Pancreas (tissue), 10 donors: ENCODE measurements at regions not wholly inside any gene's neighbourhood (a gene's known extent, or its start where the extent isn't known, plus 50 kb on each side); places are given as distances from the start of the nearest gene placed in this dataset.

Experiments
- ATAC-seq, 4 donors: fragments of 200-7000 bp; cut with Tn5 transposase; one replicate each; pipeline versions ENCODE4 v1.8.0 to v1.9.1; 2020; ENCODE audit warnings: mild to moderate bottlenecking in 4 of 4, moderate library complexity in 4 of 4
- DNase-seq, 6 donors: peaks; one replicate each; pipeline ENCODE4 v3.0.0-alpha.2; 2020
- FAIRE-seq: peaks from 2 replicates; lab custom pipeline; 2012; peaks lifted over from hg19 to GRCh38; lab: Jason Lieb, UNC
- H3K27ac ChIP-seq, 4 donors: fragments of 200-600 bp; sonication (generic); 1 replicate in 3 of 4; 2 replicates in 1 of 4; pipeline versions ENCODE4 v1.5.0 to v1.8.0; 2020
- H3K27me3 ChIP-seq, 4 donors: fragments of 200-600 bp; one replicate each; pipeline ENCODE4 v1.8.0; 2021
- H3K36me3 ChIP-seq, 3 donors: fragments of 200-600 bp; sonication (generic) in 1 of 3; one replicate each; pipeline versions ENCODE4 v1.5.0 to v1.8.0; 2020 to 2021
- H3K4me1 ChIP-seq, 3 donors: fragments of 200-600 bp; one replicate each; pipeline ENCODE4 v1.8.0; 2021
- H3K4me3 ChIP-seq, 4 donors: fragments of 200-600 bp; sonication (generic) in 2 of 4; one replicate each; pipeline versions ENCODE4 v1.5.0 to v1.8.0; 2020 to 2021
- H3K9me3 ChIP-seq, 4 donors: fragments of 200-600 bp; one replicate each; pipeline ENCODE4 v1.8.0; 2021
- CTCF ChIP-seq, 4 donors: fragments of 200-600 bp; sonication (generic) in 3 of 4; IDR thresholded peaks; one replicate each; pipeline versions ENCODE4 v1.5.0 to v1.8.0; 2021; ENCODE audit warnings: antibody characterized with exemption in 4 of 4
- WGBS, 2 donors: extraction: QIAGEN DNeasy Blood & Tissue Kit; methylation state at CpG; one replicate each; pipeline ENCODE4 v1.1.7; 2013; 5-methylcytosine and 5-hydroxymethylcytosine counted together
- intact Hi-C, 3 donors: fragments of 100-400 bp; cut with DNase I; formaldehyde crosslinking; loops; one replicate each; pipeline versions ENCODE4 v1.11.1 to v1.14.2; 2022
- microRNA-seq, 2 donors: library from miRNA; unstranded; fragments of <30 nt; microRNA quantifications; one replicate each; pipeline versions ENCODE4 to v1.1.0, GENCODE V29; 2019 to 2020
- donor health status: healthy with polysubstance abuse.
- donor health status: DM: no; HTN: no; CAD: no; lungs with moderate emphysema.
- donor health status: DM: no; HTN: no; CAD: no.
- donor health status: control.
- donor health status: control.
- donor health status: Bipolar disorder and iron deficiency.
- donor health status: DM: yes; HTN: yes; CAD: no.
- donor health status: DM: no; HTN: no; CAD: no.
- donor health status: DM: no; HTN: no; CAD: no.
- donor health status: DM: yes; HTN: yes; CAD: no.

DNA sequence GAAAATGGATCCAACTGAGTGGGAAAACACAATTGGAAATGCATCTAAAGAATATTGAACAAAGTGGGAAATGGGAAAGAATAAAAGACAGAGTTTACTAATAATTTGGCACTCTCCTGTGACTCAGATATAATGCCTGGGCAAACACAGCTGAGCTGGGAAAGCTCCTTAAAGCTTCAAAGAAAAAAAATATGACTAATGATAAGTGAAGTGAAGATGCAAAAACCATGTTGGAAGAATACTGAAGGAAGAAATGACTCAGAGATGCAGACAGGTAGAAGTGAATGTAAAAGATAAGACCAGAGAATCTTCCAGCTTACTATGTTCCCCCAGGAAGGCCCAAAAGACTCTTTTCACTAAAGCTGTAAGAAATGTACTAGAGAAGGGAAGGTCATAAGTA is 62.4 kb upstream of the FOXG1 start:
- ATAC-seq (no peak), FAIRE-seq (no peak), DNase-seq (no peak)
- Histone ChIP-seq H3K27me3 (no peaks in the 10 kb centered on the region), H3K27ac (no peak overlapping the region), H3K9me3 (no peaks in the 10 kb centered on the region), H3K4me3 (no peak overlapping the region), H3K36me3 (no peaks in the 10 kb centered on the region), H3K4me1 (no peaks in the 10 kb centered on the region)
- intact Hi-C loops: no loop called here
- TF ChIP-seq CTCF (IDR thresholded peaks at IDR 0.05): no peak

DNA sequence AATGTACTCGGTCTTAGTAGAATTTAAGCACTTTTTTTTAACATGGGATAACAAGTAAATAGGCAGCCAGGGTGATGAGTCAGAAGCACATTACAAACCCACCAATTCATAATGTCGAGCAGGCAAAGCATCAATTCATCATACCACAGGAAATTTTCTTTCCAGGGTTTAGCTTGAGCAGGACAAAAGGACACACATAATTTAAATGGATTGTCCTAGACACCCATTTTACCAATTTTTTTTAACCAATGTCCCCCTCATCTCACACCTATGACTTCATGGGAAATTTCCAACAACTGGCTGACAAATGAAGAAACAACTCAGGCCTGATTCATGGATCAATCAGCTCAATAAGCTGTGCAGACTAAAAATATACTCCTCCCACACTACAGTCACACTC is 58.8 kb upstream of the FOXG1 start:
- 49 to 58% methylated on average over 2 of the region's 2 CpGs for WGBS, 2 donors
- Histone ChIP-seq H3K4me3 (no peak overlapping the region), H3K27me3 (no peaks in the 10 kb centered on the region), H3K36me3 (no peaks in the 10 kb centered on the region), H3K27ac (no peak overlapping the region), H3K9me3 (no peaks in the 10 kb centered on the region), H3K4me1 (no peaks in the 10 kb centered on the region)
- intact Hi-C loops: no loop called here
- DNase-seq (no peak), FAIRE-seq (no peak), ATAC-seq (no peak)
- TF ChIP-seq CTCF (IDR thresholded peaks at IDR 0.05): no peak

GRCh38 chr14:28709571-28710305 is 56.8 kb upstream of the FOXG1 start:
- no peaks in the 10 kb centered on the region for H3K4me1 ChIP-seq
- TF ChIP-seq CTCF (IDR thresholded peaks at IDR 0.05): no peak
- ATAC-seq (no peak), DNase-seq (no peak), FAIRE-seq (no peak)
- no peaks in the 10 kb centered on the region for H3K9me3 ChIP-seq
- no peak overlapping the region for H3K27ac ChIP-seq
- intact Hi-C loops: no loop called here
- no peak overlapping the region for H3K4me3 ChIP-seq
- WGBS, 2 donors: 27 to 33% methylated on average over 2 of the region's 2 CpGs
- H3K27me3 ChIP-seq: no peaks in the 10 kb centered on the region
- no peaks in the 10 kb centered on the region for H3K36me3 ChIP-seq

Small RNAs in the stretch of these regions (microRNA-seq; reads per million reads assigned to microRNA genes)
- gene MIR3171 (0 reads per million in 2 donors), gene MIR4307 (0 reads per million in 2 donors)
